ENCODE measurements at regions not wholly inside any gene's neighbourhood (a gene's known extent, or its start where the extent isn't known, plus 50 kb on each side); places are given as distances from the start of the nearest gene placed in this dataset.
"Not testable (repeated sequence)": the region's sequence is repeated elsewhere in the genome, so short reads cannot be mapped to it uniquely, and the experiment has no call there.

- not testable (repeated sequence) for TF ChIP-seq CTCF (IDR thresholded peaks at IDR 0.05; ENCODE audit: low read length); EZH2 (IDR thresholded peaks at IDR 0.05; ENCODE audit: borderline replicate concordance, low read length)
These were observed 125.8 kb upstream of the ZNF746 start for GRCh38 chr7:149623262-149623997.
